ENCODE measurements at regions not wholly inside any gene's neighbourhood (a gene's known extent, or its start where the extent isn't known, plus 50 kb on each side); places are given as distances from the start of the nearest gene placed in this dataset.

- H3K4me1 ChIP-seq: no peaks in the 10 kb centered on the region
- TF ChIP-seq CTCF (IDR thresholded peaks at IDR 0.05): no peak
- DNase-seq (ENCODE audit: low spot score): no peak
- H3K4me3 ChIP-seq: no peak overlapping the region
- no peaks in the 10 kb centered on the region for H3K9me3 ChIP-seq
- no peaks in the 10 kb centered on the region for H3K36me3 ChIP-seq
- H3K27ac ChIP-seq: no peak overlapping the region
- no peaks in the 10 kb centered on the region for H3K27me3 ChIP-seq
These were observed 155.9 kb downstream of the ZNF281 start for GRCh38 chr1:200253774-200254495.

GRCh38 chr1:200252531-200252930, 157.3 kb downstream of the ZNF281 start:
- no peak for DNase-seq (ENCODE audit: low spot score)
- no peak overlapping the region for H3K27ac ChIP-seq
- no peaks in the 10 kb centered on the region for H3K9me3 ChIP-seq
- no peak overlapping the region for H3K4me3 ChIP-seq
- H3K27me3 ChIP-seq: no peaks in the 10 kb centered on the region
- no peaks in the 10 kb centered on the region for H3K4me1 ChIP-seq
- no peaks in the 10 kb centered on the region for H3K36me3 ChIP-seq
- TF ChIP-seq CTCF (IDR thresholded peaks at IDR 0.05): no peak

DNA sequence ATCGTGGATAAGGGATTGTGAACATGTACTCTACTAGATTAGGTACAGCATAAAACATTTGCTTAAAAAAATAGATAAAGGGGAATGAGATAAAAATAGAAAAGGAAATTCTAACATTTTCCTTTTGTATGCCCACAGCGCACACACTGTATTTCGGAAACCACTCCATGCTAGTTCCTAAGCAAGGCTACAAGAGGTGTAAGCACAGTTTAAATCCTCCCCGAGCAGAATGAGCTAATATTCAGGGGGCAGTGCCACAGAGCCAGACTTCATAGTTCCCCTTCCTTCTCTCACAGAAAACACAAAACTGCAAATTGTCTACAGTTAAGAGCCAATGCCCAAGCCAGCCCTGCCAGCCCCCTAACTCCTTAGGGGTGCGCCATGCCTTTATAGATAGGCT, 159.4 kb downstream of the ZNF281 start:
- no peak for TF ChIP-seq CTCF (IDR thresholded peaks at IDR 0.05)
- no peaks in the 10 kb centered on the region for H3K4me1 ChIP-seq
- no peak for DNase-seq (ENCODE audit: low spot score)
- H3K27ac ChIP-seq: no peak overlapping the region
- no peaks in the 10 kb centered on the region for H3K36me3 ChIP-seq
- no peaks in the 10 kb centered on the region for H3K9me3 ChIP-seq
- H3K27me3 ChIP-seq: no peaks in the 10 kb centered on the region
- H3K4me3 ChIP-seq: no peak overlapping the region

- Histone ChIP-seq H3K36me3 (no peaks in the 10 kb centered on the region), H3K27ac (no peak overlapping the region)
- TF ChIP-seq CTCF (IDR thresholded peaks at IDR 0.05): no peak
These were observed 161.3 kb downstream of the ZNF281 start for GRCh38 chr1:200248541-200248940.

GRCh38 chr1:200247518-200247917, 162.3 kb downstream of the ZNF281 start:
- H3K4me3 ChIP-seq: no peak overlapping the region
- no peak for DNase-seq (ENCODE audit: low spot score)
- H3K36me3 ChIP-seq: no peaks in the 10 kb centered on the region
- no peak overlapping the region for H3K27ac ChIP-seq
- H3K9me3 ChIP-seq: no peaks in the 10 kb centered on the region
- no peaks in the 10 kb centered on the region for H3K4me1 ChIP-seq
- no peaks in the 10 kb centered on the region for H3K27me3 ChIP-seq
- TF ChIP-seq CTCF (IDR thresholded peaks at IDR 0.05): no peak

More at GRCh38 chr1:200248541-200248940, 161.3 kb downstream of the ZNF281 start:
- Histone ChIP-seq H3K4me3 (no peak overlapping the region), H3K27me3 (no peaks in the 10 kb centered on the region), H3K9me3 (no peaks in the 10 kb centered on the region), H3K4me1 (no peaks in the 10 kb centered on the region)
- no peak for DNase-seq (ENCODE audit: low spot score)

- DNase-seq (ENCODE audit: low spot score): no peak
These were observed 164.4 kb downstream of the ZNF281 start for GRCh38 chr1:200245473-200245872.

More at GRCh38 chr1:200245473-200245872, 164.4 kb downstream of the ZNF281 start:
- Histone ChIP-seq H3K36me3 (no peaks in the 10 kb centered on the region), H3K4me3 (no peak overlapping the region), H3K27ac (no peak overlapping the region), H3K9me3 (no peaks in the 10 kb centered on the region), H3K4me1 (no peaks in the 10 kb centered on the region), H3K27me3 (no peaks in the 10 kb centered on the region)
- no peak for TF ChIP-seq CTCF (IDR thresholded peaks at IDR 0.05)
